HG02840 (cell line): ENCODE measurements at regions not wholly inside any gene's neighbourhood (a gene's known extent, or its start where the extent isn't known, plus 50 kb on each side); places are given as distances from the start of the nearest gene placed in this dataset.
"Not testable (repeated sequence)": the region's sequence is repeated elsewhere in the genome, so short reads cannot be mapped to it uniquely, and the experiment has no call there.

Experiments
- ATAC-seq: cut with Tn5 transposase; IDR thresholded peaks from one replicate; pipeline ENCODE4 v1.9.1; 2021; ENCODE audit warnings: mild to moderate bottlenecking, moderate library complexity, moderate number of reproducible peaks; ENCODE audit not compliant: unreplicated experiment, low FRiP score

DNA sequence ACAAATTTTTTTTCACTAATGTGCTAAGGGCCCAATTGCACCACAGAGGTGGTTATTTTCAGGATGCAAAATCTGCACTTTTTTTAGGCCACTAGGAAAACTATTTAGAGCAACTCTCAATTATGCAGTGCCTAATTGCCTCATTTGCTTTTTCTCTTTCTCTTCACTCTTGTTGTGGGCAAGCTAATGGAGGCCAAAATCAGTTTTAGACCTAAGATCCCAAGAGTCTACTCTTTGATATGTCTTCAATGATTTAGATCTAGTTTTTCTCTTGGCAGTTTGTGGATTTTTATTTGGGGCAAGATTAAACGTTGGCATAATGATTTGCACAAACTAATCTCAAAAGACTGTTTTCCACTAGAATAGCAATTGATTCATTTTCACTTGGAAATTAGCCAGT, 1996.9 kb downstream of the LRRC4C start:
- no peak for ATAC-seq

DNA sequence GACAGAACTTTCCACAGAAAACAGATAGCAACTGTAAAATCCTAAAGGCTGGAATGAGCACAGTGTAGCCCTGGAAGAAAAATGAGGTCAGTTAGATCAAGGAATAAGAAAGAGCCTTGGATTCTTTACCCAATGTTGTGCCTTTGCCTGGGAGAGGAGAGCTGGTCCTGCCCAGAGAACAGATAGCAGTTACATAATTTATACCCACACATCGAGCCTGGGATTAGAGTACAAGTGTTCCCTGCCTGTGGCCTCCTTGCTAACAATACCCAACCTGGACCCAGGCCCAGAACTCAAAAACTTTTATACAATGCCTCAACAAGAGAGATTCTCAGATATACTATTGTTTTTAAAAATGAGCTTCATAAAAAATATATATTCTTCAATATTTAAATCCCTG, 1998.4 kb downstream of the LRRC4C start:
- ATAC-seq: no peak

DNA sequence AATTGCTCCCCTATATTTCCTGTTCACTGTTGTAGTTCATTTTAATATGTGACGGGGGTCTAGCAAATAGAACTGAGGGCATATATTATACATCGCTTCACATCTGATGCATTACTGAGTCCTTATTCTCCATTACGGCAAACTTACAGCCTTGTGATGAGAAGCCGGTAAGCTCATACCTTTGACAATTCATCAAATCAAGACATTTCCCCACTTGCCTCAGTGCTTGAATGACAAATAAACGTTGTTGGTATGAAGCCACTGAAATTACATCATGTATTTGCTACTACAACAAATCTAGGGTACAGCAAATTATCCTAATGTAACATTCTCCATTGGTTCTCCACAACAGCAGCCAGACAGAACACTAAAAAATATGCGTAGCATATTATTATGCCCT, 1999.8 kb downstream of the LRRC4C start:
- ATAC-seq: no peak

DNA sequence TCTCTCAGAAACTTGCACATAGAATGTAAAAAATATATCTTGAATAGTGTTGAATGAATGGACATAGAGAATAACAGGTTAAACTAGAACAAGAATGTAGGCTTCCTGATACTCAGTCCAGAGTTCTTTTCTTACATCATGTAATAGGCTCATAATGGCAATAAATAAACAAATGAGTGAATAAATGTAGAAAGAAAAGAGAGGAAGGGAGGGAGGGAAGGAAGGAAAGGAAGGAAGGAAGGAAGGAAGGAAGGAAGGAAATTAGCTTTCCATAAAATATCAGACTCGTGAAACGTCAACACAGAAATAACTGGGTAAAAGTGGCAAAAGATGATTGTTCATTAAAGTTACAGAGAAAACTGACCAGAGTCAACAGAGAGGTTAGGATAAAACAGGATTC, 2001.0 kb downstream of the LRRC4C start:
- no peak for ATAC-seq

DNA sequence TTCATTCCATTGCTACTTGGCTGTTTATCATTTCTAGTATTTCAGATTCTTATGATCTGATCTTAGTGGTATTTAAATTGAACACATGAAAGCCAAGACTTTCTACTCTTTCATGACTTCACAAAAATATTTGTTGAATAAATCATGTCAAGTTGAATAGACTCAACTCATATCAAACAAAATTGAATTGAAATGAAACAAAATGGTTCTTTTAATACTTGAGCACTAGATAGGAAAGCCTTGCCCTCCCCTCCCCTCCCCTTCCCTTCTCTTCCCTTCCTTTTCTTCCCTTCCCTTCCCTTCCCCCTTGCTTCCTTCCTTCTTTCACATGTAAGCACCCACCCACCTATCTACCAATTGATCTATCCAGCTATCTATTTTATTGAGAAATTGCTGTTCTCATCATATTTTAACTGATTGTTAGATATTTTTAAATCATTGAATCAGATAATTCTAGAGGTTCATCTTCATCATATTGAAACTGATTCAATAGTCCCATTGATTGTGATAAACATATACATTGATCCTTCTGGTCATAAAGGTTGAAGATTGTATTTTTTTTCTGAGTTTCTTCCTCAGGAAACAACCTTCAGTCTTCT, 2015.9 kb downstream of the LRRC4C start:
- ATAC-seq: no peak

GRCh38 chr11:39442177-39442576, 2017.3 kb downstream of the LRRC4C start:
- no peak for ATAC-seq

- ATAC-seq: no peak
These were observed 2023.8 kb downstream of the LRRC4C start for GRCh38 chr11:39435641-39436040.

DNA sequence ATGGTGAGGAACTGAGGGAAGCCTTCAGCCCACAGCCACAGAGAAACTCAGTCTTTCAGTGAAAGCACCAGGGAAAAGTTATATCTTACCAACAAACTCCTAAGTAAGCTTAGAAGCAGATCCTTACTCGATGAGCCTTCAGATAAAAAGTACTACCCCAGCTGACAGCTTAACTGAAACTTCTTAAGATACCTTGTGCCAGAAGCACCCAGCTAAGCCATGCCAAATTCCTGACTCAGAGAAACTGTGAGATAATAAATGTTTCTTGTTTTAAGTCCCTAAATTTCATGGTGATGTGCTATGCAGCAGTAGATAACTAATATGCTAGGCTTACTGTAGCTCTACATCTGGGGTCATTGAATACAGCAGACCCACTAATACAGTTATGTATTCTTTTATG, 2025.0 kb downstream of the LRRC4C start:
- no peak for ATAC-seq

GRCh38 chr11:39432929-39433328, 2026.5 kb downstream of the LRRC4C start:
- ATAC-seq: no peak

GRCh38 chr11:39425226-39425625, 2034.2 kb downstream of the LRRC4C start:
- no peak for ATAC-seq

DNA sequence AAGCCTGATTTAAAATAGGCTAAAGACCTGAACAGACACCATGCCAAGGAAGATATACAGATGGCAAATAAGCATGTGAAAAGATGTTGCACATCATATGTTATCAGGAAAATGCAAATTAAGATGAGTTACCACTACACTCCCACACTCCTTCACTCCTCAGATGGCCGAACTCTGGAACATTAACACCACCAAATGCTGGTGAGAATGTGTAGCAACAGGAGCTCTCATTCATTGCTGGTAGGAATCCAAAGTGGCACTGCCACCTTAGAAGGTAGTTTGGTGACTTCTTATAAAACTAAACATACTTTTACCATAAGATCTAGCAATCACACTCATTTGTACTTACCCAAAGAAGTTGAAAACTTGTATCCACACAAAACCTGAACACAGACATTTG, 2047.3 kb downstream of the LRRC4C start:
- no peak for ATAC-seq

- no peak for ATAC-seq
These were observed 2073.5 kb downstream of the LRRC4C start for GRCh38 chr11:39385911-39386310.

- no peak for ATAC-seq
These were observed 2084.3 kb downstream of the LRRC4C start for GRCh38 chr11:39374963-39375698.

- ATAC-seq: no peak
These were observed 2091.9 kb downstream of the LRRC4C start for GRCh38 chr11:39367534-39367933.

DNA sequence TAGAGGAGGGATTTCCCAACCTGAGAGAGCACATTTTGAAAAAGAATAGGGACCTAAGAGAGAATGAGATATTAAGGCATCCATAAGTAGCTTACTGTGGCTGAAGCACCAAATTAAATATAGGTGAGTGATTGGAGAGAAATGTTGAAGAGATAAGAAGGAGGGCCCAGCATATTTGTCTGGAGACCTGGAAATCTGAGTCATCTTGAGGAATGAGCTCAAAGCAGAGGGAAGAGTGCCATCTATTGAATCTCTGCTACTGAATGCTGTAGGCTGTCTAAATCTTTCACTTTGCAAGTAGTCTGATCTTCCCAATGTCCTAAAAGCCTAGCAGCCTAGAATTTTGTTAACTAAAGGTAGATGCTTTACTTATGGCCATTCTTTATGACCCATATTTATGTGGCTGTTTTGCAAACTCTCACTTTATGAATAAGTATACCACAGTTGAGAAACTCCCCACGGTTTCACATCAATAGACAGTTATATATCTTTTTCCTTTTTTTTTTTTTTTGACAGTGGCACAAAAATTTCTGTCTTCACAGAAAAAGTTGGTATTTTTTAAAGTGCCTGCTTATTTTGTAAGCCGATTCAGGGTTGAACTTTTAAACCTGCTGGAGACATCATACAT, 2093.5 kb downstream of the LRRC4C start:
- ATAC-seq: no peak

DNA sequence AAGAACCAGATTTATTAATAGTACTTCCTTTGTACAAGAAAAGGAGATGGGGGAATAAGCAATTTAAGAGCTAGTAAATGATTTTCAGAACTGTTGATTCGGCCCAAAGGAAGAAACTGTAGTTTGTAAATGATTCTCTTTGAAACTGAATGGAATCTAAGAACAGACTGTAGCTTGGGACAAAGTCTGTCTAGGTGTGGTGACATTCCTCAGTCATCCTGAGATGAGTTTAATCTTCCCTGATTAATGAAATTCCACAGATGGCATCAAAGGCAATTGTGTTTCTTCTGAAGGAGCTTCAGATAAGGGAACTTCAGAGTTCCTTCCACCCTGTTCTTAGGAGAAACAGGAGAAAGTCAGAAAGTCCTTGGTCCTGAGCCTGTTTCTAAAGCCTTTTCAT, 2095.9 kb downstream of the LRRC4C start:
- ATAC-seq: no peak

GRCh38 chr11:39361557-39361956, 2097.9 kb downstream of the LRRC4C start:
- no peak for ATAC-seq

- no peak for ATAC-seq
These were observed 2113.5 kb downstream of the LRRC4C start for GRCh38 chr11:39345834-39346442.

DNA sequence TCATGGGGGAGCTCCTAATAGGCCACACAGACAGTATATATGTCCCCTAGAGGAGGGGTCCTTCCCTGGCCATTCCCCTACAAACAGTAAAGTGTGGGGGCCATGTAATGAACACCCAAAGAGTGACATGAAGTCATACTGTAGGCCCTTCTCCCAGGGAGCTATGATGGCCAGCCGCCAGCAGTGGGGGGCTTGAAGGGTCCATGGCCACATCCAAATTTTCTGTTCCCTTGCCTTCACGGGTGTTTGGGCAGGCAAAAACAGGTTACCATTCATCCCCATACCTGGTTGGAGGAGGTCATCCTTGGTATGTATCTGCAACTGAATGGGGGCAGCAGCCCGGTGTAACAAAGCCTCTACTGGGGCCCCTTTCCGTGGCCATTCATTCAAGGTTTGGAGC, 2118.0 kb downstream of the LRRC4C start:
- ATAC-seq: no peak

DNA sequence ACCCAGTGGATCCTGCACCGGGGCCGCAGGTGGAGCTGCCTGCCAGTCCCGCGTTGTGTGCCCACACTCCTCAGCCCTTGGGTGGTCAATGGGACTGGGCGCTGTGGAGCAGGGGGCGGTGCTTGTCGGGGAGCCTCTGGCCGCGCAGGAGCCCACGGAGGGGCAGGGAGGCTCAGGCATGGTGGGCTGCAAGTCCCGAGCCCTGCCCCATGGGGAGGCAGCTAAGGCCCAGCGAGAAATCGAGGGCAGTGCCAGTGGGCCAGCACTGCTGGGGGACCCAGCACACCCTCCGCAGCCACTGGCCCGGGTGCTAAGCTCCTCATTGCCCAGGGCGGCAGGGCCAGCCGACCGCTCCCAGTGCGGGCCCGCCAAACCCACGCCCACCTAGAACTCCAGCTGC, 2126.4 kb downstream of the LRRC4C start:
- ATAC-seq: not testable (repeated sequence)

GRCh38 chr11:39327302-39327701, 2132.2 kb downstream of the LRRC4C start:
- ATAC-seq: no peak
